Tibial nerve (tissue), 3 donors: ENCODE measurements at regions not wholly inside any gene's neighbourhood (a gene's known extent, or its start where the extent isn't known, plus 50 kb on each side); places are given as distances from the start of the nearest gene placed in this dataset.

ENCODE experiments used
- CTCF ChIP-seq, 5 experiments: fragments of 200-600 bp in 3 of 5; fragments of 450-650 bp in 2 of 5; sonication (generic) in 3 of 5; IDR thresholded peaks; one replicate each; pipeline ENCODE4 v1.5.1; 2016 to 2019; ENCODE audit warnings: antibody characterized with exemption in 5 of 5, mild to moderate bottlenecking in 3 of 5, moderate library complexity in 2 of 5
- POLR2A ChIP-seq, 2 donors: fragments of 450-650 bp; IDR thresholded peaks; one replicate each; pipeline ENCODE4 v1.6.1; 2017; ENCODE audit warnings: antibody characterized with exemption in 2 of 2, mild to moderate bottlenecking in 2 of 2, moderate library complexity in 2 of 2

DNA sequence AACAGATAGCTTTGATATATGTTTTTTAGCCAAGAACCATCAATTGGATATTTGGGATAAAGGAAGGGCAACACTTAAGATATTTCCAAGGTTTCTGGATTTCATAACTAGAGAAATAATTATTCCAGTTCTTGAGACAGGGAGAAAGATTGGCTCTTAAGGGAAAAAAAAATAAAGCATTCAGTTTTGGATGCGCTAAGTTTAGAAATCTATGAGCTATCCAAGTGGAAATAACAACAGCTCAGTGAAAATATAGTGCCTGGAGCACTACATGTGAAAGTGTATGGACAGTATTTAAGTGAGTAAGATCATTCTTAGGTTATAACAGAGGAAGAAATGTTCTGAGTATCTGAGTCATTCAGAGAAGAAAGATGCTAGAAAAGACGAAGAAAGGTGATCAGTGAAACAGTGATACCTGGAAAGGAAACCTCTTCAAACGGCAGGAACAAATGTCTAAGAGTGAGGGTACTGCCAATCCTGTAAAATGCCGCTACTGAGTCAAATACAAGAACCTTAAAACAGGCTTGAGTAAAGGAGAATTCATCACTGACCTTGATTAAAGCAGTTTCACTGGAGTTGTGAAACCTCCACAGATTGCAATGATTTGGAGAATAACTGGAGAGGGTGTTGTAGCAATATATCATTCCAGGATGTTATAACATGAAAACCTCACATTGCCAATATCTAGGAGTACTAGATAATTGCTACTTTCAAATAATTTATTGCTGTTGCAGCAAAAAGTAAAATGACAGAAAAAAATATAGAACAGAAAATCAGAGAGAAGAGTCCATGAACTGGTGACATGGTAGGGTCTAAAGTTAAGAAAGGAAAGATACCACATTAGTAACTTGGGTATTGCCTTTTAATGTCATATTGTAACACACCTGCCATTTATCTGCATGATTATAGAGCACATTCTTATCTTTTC lies 482.1 kb upstream of the RGS18 start:
- no peak for TF ChIP-seq POLR2A (IDR thresholded peaks at IDR 0.05)
- no peak for TF ChIP-seq CTCF (IDR thresholded peaks at IDR 0.05)
